Mesodermal cell (in vitro differentiated cells): ENCODE measurements at regions not wholly inside any gene's neighbourhood (a gene's known extent, or its start where the extent isn't known, plus 50 kb on each side); places are given as distances from the start of the nearest gene placed in this dataset.

ENCODE experiments used
- H3K27ac ChIP-seq: 2 replicates; pipeline ENCODE4 v1.7.0; 2013; ENCODE audit warnings: mild to moderate bottlenecking, low read depth, low read length, moderate library complexity; ENCODE audit not compliant: severe bottlenecking
- H3K36me3 ChIP-seq: 2 replicates; pipeline ENCODE4 v1.7.1; 2013; ENCODE audit warnings: mild to moderate bottlenecking, low read length, moderate library complexity; ENCODE audit not compliant: control insufficient read depth, insufficient read depth
- H3K4me1 ChIP-seq: one replicate; pipeline ENCODE4 v1.7.1; 2013; ENCODE audit warnings: mild to moderate bottlenecking, low read length; ENCODE audit not compliant: insufficient read depth, control insufficient read depth, poor library complexity, severe bottlenecking
- H3K4me3 ChIP-seq: 2 replicates; pipeline ENCODE4 v1.7.0; 2013; ENCODE audit warnings: low read length, control low read depth, mild to moderate bottlenecking; ENCODE audit not compliant: insufficient read depth, poor library complexity, severe bottlenecking; ENCODE audit errors: extremely low read depth
- H3K9me3 ChIP-seq: 2 replicates; pipeline ENCODE4 v1.7.1; 2013; ENCODE audit warnings: mild to moderate bottlenecking, low read length, moderate library complexity; ENCODE audit not compliant: control insufficient read depth
- WGBS, 2 experiments: methylation state at CpG; one replicate each; pipeline ENCODE4 v1.1.5; 2013; ENCODE audit warnings: missing lambda C conversion rate in 2 of 2; ENCODE audit not compliant: insufficient coverage in 2 of 2; 5-methylcytosine and 5-hydroxymethylcytosine counted together

- Histone ChIP-seq H3K36me3 (no peaks in the 10 kb centered on the region), H3K9me3 (no peaks in the 10 kb centered on the region), H3K4me1 (no peaks in the 10 kb centered on the region), H3K27ac (no peak overlapping the region), H3K4me3 (no peak overlapping the region)
- 44% methylated on average over 2 of the region's 3 CpGs; no CpG with 5 or more reads in 1 of the 2 experiments for WGBS, 2 experiments
Observed at GRCh38 chr5:117667105-117667504, 1092.5 kb upstream of the SEMA6A start.

- Histone ChIP-seq H3K27ac (no peak overlapping the region), H3K36me3 (no peaks in the 10 kb centered on the region), H3K4me1 (no peaks in the 10 kb centered on the region), H3K9me3 (no peaks in the 10 kb centered on the region), H3K4me3 (no peak overlapping the region)
- WGBS, 2 experiments = 82 to 86% methylated on average over 1 of the region's 1 CpG
Observed at GRCh38 chr5:117665121-117665520, 1090.5 kb upstream of the SEMA6A start.

GRCh38 chr5:117662361-117662760 lies 1087.7 kb upstream of the SEMA6A start:
- WGBS, 2 experiments = 87 to 89% methylated on average over 2 of the region's 2 CpGs
- no peak overlapping the region for H3K27ac ChIP-seq
- H3K4me1 ChIP-seq = no peaks in the 10 kb centered on the region
- no peaks in the 10 kb centered on the region for H3K36me3 ChIP-seq
- no peaks in the 10 kb centered on the region for H3K9me3 ChIP-seq
- no peak overlapping the region for H3K4me3 ChIP-seq

GRCh38 chr5:117657541-117657940 lies 1082.9 kb upstream of the SEMA6A start:
- Histone ChIP-seq H3K27ac (no peak overlapping the region), H3K4me3 (no peak overlapping the region), H3K36me3 (no peaks in the 10 kb centered on the region), H3K9me3 (no peaks in the 10 kb centered on the region), H3K4me1 (no peaks in the 10 kb centered on the region)
- no CpG with 5 or more reads among the region's 1 CpG for WGBS, 2 experiments

GRCh38 chr5:117652958-117653280 lies 1078.3 kb upstream of the SEMA6A start:
- Histone ChIP-seq H3K27ac (no peak overlapping the region), H3K4me3 (no peak overlapping the region), H3K9me3 (no peaks in the 10 kb centered on the region)

GRCh38 chr5:117652036-117652957 lies 1077.7 kb upstream of the SEMA6A start:
- Histone ChIP-seq H3K4me1 (no peaks in the 10 kb centered on the region), H3K9me3 (no peaks in the 10 kb centered on the region), H3K27ac (no peak overlapping the region), H3K4me3 (no peak overlapping the region), H3K36me3 (no peaks in the 10 kb centered on the region)
- 94% methylated on average over 3 of the region's 4 CpGs; no CpG with 5 or more reads in 1 of the 2 experiments for WGBS, 2 experiments

More at GRCh38 chr5:117652958-117653280, 1078.3 kb upstream of the SEMA6A start:
- Histone ChIP-seq H3K4me1 (no peaks in the 10 kb centered on the region), H3K36me3 (no peaks in the 10 kb centered on the region)
- 93 to 100% methylated on average over 2 of the region's 3 CpGs for WGBS, 2 experiments

GRCh38 chr5:117649821-117650220 lies 1075.2 kb upstream of the SEMA6A start:
- no peak overlapping the region for H3K4me3 ChIP-seq
- no peaks in the 10 kb centered on the region for H3K4me1 ChIP-seq
- H3K27ac ChIP-seq = no peak overlapping the region
- H3K9me3 ChIP-seq = no peaks in the 10 kb centered on the region
- no peaks in the 10 kb centered on the region for H3K36me3 ChIP-seq
- 100% methylated on average over 1 of the region's 3 CpGs for WGBS, 2 experiments

GRCh38 chr5:117645400-117645799 lies 1070.8 kb upstream of the SEMA6A start:
- Histone ChIP-seq H3K9me3 (no peaks in the 10 kb centered on the region), H3K4me3 (no peak overlapping the region), H3K4me1 (no peaks in the 10 kb centered on the region), H3K36me3 (no peaks in the 10 kb centered on the region), H3K27ac (no peak overlapping the region)

- H3K36me3 ChIP-seq = no peaks in the 10 kb centered on the region
- 70% methylated on average over 2 of the region's 2 CpGs; no CpG with 5 or more reads in 1 of the 2 experiments for WGBS, 2 experiments
- no peaks in the 10 kb centered on the region for H3K4me1 ChIP-seq
- no peak overlapping the region for H3K4me3 ChIP-seq
- no peaks in the 10 kb centered on the region for H3K9me3 ChIP-seq
- no peak overlapping the region for H3K27ac ChIP-seq
Observed at GRCh38 chr5:117638581-117638980, 1064.0 kb upstream of the SEMA6A start.

GRCh38 chr5:117633093-117633492 lies 1058.5 kb upstream of the SEMA6A start:
- no peaks in the 10 kb centered on the region for H3K4me1 ChIP-seq
- H3K36me3 ChIP-seq = no peaks in the 10 kb centered on the region
- no peak overlapping the region for H3K4me3 ChIP-seq
- no peaks in the 10 kb centered on the region for H3K9me3 ChIP-seq
- WGBS, 2 experiments = 95 to 96% methylated on average over 4 to 5 of the region's 5 CpGs
- no peak overlapping the region for H3K27ac ChIP-seq

GRCh38 chr5:117624201-117624600 lies 1049.6 kb upstream of the SEMA6A start:
- Histone ChIP-seq H3K4me3 (no peak overlapping the region), H3K27ac (no peak overlapping the region), H3K36me3 (no peaks in the 10 kb centered on the region), H3K4me1 (no peaks in the 10 kb centered on the region), H3K9me3 (no peaks in the 10 kb centered on the region)
- WGBS, 2 experiments = no CpG with 5 or more reads among the region's 3 CpGs
